T-helper 9 cell (primary cell): ENCODE measurements at regions not wholly inside any gene's neighbourhood (a gene's known extent, or its start where the extent isn't known, plus 50 kb on each side); places are given as distances from the start of the nearest gene placed in this dataset.

Experiments
- DNase-seq: peaks from one replicate; pipeline ENCODE4 v3.0.0-alpha.2; 2020

GRCh38 chr1:240667351-240667750 lies 55.4 kb upstream of the GREM2 start:
- DNase-seq, result no peak

DNA sequence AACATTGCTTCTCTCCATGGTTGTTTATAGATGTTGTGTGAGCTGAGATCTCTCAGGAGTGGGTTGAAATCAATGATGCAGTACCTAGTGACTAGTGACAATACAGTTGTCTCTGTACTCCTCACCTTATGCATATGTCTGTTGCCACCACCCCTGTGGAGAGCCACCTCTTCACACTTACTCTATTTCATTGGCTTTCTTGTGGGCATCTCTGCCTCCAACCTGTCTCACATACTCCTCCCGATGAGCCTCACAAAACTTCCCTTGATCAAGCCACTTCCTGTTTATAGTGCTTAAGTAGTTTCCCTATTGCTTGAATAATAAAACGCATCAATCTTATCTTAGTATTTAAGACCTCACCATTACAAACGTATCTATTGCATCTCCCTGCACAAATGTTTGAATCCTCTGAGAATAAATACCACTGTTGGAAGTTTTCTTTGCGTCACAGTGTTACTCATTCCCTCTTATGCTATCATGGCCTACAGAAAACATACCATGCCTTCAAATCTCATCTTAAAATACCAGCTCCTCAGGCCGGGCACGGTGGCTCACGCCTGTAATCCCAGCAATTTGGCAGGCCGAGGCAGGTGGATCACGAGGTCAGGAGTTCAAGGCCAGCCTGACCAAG lies 54.7 kb upstream of the GREM2 start:
- DNase-seq, result no peak

DNA sequence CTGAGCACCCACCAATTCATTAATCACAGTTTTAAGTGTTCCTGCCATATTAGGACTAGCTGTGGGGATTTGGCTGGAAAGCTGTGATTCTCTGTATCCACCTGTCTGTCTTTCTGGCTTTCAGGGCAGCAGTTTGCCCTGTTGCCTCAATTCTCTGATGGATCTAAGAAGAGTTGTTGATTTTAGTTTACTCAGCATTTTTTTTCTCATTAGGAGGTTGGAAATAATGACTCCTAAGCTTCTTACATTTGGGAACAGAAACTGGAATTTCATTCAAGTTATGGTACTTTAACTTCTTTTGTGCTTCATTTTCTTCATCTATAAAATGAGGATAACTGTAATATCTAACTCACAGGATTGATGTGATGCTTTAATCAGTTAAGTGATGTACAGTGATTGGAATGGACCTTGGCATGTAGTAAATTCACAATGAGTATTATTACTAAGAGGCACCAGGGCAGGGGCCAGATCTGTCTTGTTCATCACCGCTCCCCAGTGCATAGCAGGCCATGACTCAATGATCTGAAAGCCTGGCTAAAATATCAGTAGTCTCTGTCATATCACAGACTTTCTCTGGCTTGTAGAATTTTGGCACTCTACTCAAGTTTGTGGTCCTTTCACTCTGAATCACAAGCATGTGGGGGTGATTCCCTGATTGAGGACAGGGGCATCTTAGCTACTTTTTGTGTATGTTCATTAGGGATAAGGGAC lies 51.4 kb upstream of the GREM2 start:
- no peak for DNase-seq
